HEK293T (cell line): ENCODE measurements at regions not wholly inside any gene's neighbourhood (a gene's known extent, or its start where the extent isn't known, plus 50 kb on each side); places are given as distances from the start of the nearest gene placed in this dataset.
"Not testable (repeated sequence)": the region's sequence is repeated elsewhere in the genome, so short reads cannot be mapped to it uniquely, and the experiment has no call there.

Experiments used
- CTCF ChIA-PET: fragments of 350-600 bp; formaldehyde crosslinking; extraction: SDS; loops from one replicate; lab custom pipeline; 2021; ENCODE audit warnings: antibody characterized with exemption, inconsistent platforms; lab: Yijun Ruan, JAX
- POLR2A ChIA-PET: fragments of 350-600 bp; formaldehyde crosslinking; extraction: SDS; loops from one replicate; lab custom pipeline; 2020; ENCODE audit warnings: antibody characterized with exemption, inconsistent platforms; lab: Yijun Ruan, JAX
- DNase-seq: peaks from one replicate; pipeline ENCODE4 v3.0.0; 2012; ENCODE audit warnings: mixed read lengths; ENCODE audit errors: extremely low spot score
- ARNT ChIP-seq: fragments of 450-650 bp; IDR thresholded peaks from 2 replicates; pipeline ENCODE4 v1.6.1; 2017; ENCODE audit warnings: mild to moderate bottlenecking
- BHLHE40 ChIP-seq: fragments of 450-650 bp; IDR thresholded peaks from 2 replicates; pipeline ENCODE4 v1.6.1; 2016; ENCODE audit warnings: mild to moderate bottlenecking, moderate library complexity, borderline replicate concordance
- CTBP1 ChIP-seq: fragments of 450-650 bp; IDR thresholded peaks from 2 replicates; pipeline ENCODE4 v1.6.1; 2016; ENCODE audit warnings: borderline replicate concordance
- ELF4 ChIP-seq: fragments of 450-650 bp; IDR thresholded peaks from 2 replicates; pipeline ENCODE4 v1.6.1; 2017; ENCODE audit warnings: antibody characterized with exemption
- FOXA1 ChIP-seq: fragments of 450-650 bp; IDR thresholded peaks from 2 replicates; pipeline ENCODE4 v1.6.1; 2016; ENCODE audit warnings: mild to moderate bottlenecking
- FOXK2 ChIP-seq: fragments of 450-650 bp; IDR thresholded peaks from 2 replicates; pipeline ENCODE4 v1.6.1; 2016; ENCODE audit warnings: mild to moderate bottlenecking
- FOXM1 ChIP-seq: fragments of 450-650 bp; IDR thresholded peaks from 2 replicates; pipeline ENCODE4 v1.6.1; 2017; ENCODE audit warnings: mild to moderate bottlenecking, borderline replicate concordance
- HDGF ChIP-seq: fragments of 450-650 bp; IDR thresholded peaks from 2 replicates; pipeline ENCODE4 v1.6.1; 2017; ENCODE audit warnings: antibody characterized with exemption, borderline replicate concordance
- L3MBTL2 ChIP-seq: fragments of 450-650 bp; conservative IDR thresholded peaks from 2 replicates; pipeline ENCODE4 v1.6.1; 2016; ENCODE audit warnings: mild to moderate bottlenecking
- LEF1 ChIP-seq: fragments of 450-650 bp; IDR thresholded peaks from 2 replicates; pipeline ENCODE4 v1.6.1; 2017; ENCODE audit warnings: mild to moderate bottlenecking, borderline replicate concordance
- NFRKB ChIP-seq: fragments of 450-650 bp; IDR thresholded peaks from 2 replicates; pipeline ENCODE4 v1.6.1; 2016; ENCODE audit warnings: mild to moderate bottlenecking, moderate library complexity
- SP1 ChIP-seq: fragments of 450-650 bp; IDR thresholded peaks from 2 replicates; pipeline ENCODE4 v1.6.1; 2017
- SUZ12 ChIP-seq: fragments of 450-650 bp; IDR thresholded peaks from 2 replicates; pipeline ENCODE4 v1.6.1; 2016; ENCODE audit warnings: mild to moderate bottlenecking
- TARDBP ChIP-seq: fragments of 450-650 bp; IDR thresholded peaks from 2 replicates; pipeline ENCODE4 v1.6.1; 2016
- ZNF384 ChIP-seq: fragments of 450-650 bp; IDR thresholded peaks from 2 replicates; pipeline ENCODE4 v1.6.1; 2016
- TF ChIP-seq, protein P1 (sequence below): fragments of 450-650 bp; IDR thresholded peaks from 2 replicates; pipeline ENCODE4 v1.6.1; 2016

DNA sequence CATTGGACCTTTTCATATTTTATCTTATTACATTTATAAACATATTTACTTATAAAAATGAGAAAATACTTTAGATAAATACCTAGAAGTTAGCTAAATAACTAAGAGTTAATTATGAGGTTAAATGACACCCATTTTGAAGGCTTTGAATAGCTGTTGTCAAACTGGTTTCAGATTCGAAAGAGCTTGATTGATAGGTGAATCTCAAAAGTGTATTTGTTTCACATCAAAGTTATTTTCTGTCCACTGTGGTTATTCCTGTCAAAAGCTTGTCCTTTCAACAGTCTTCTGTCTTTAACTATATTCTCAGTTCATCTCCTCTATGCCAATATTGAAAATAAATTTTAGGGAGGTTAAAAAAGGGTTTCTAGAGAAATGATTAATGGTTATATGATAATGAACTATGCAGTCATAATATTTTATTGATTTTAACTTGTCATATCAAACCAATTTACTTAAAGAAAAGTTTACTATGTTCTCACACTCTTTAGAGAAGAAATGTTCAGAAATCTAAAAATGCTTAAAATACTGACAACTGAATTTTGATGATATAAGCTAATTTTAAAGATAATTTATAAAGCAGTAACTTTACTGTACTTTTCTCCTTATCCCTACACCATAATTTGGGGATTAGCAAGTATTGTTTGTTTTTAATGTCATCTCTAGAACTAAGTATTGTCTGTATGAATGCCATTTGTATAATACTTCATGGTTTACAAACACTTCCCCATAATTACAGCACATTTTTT lies 72.0 kb upstream of the FOXP2 start:
- ChIA-PET CTCF (no interaction called here), POLR2A (no interaction called here)
- TF ChIP-seq LEF1, result no peak
- TF ChIP-seq ELF4, result no peak
- no peak for TF ChIP-seq HDGF
- no peak for TF ChIP-seq FOXA1
- TF ChIP-seq L3MBTL2, result no peak
- no peak for TF ChIP-seq SUZ12
- no peak for DNase-seq

- no peak for DNase-seq
- POLR2A ChIA-PET, result no interaction called here
- TF ChIP-seq TARDBP (no peak), BHLHE40 (no peak), HDGF (no peak), LEF1 (no peak), ELF4 (no peak)
- TF ChIP-seq, protein P1, sequence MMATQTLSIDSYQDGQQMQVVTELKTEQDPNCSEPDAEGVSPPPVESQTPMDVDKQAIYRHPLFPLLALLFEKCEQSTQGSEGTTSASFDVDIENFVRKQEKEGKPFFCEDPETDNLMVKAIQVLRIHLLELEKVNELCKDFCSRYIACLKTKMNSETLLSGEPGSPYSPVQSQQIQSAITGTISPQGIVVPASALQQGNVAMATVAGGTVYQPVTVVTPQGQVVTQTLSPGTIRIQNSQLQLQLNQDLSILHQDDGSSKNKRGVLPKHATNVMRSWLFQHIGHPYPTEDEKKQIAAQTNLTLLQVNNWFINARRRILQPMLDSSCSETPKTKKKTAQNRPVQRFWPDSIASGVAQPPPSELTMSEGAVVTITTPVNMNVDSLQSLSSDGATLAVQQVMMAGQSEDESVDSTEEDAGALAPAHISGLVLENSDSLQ, result no peak
Observed at GRCh38 chr7:114341648-114342047, 73.0 kb upstream of the FOXP2 start.

DNA sequence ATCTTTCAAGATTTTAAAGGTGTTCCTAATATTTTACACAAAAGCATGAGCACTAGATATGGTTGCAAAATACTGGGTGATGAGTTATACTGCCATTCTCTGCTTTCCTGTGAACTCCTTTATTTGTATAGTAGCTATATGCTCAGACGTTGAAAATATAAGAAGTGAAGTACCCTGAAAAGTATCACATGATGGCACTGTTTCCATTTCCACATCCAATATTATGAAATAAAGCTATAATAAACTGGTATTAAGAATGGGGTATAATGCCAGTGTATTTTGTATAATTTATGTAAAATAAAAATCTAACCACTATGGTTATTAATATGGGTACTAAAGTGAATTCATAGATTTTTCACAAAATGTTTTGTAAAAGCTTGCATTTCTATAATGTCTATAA lies 79.6 kb upstream of the FOXP2 start:
- POLR2A ChIA-PET, result no interaction called here
- no peak for DNase-seq
- CTCF ChIA-PET, result interaction anchor here (0.8 kb wide), 1 partner anchor 734 kb away, joined by 8 read pairs; no protein-coding TSS in a partner anchor
- TF ChIP-seq FOXK2, result no peak
- TF ChIP-seq TARDBP, result no peak
- TF ChIP-seq BHLHE40, result no peak
- no peak for TF ChIP-seq NFRKB

More at GRCh38 chr7:114341648-114342047, 73.0 kb upstream of the FOXP2 start:
- CTCF ChIA-PET, result no interaction called here

DNA sequence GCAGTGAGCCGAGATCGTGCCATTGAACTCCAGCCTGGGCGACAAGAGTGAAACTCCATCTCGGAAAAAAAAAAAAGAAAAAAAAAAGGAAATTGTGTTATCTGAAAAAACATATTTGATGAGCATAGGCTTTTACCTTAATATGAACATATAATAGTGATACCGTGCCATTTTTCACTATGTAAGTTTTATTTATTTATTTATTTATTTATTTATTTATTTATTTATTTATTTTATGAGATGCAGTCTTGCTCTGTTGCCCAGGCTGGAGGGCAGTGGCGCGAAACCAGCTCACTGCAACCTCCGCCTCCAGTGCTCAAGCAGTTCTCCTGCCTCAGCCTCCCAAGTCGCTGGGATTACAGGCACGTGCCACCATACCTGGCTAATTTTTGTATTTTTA lies 85.2 kb upstream of the FOXP2 start:
- POLR2A ChIA-PET, CTCF ChIA-PET, DNase-seq: not testable (repeated sequence)

DNA sequence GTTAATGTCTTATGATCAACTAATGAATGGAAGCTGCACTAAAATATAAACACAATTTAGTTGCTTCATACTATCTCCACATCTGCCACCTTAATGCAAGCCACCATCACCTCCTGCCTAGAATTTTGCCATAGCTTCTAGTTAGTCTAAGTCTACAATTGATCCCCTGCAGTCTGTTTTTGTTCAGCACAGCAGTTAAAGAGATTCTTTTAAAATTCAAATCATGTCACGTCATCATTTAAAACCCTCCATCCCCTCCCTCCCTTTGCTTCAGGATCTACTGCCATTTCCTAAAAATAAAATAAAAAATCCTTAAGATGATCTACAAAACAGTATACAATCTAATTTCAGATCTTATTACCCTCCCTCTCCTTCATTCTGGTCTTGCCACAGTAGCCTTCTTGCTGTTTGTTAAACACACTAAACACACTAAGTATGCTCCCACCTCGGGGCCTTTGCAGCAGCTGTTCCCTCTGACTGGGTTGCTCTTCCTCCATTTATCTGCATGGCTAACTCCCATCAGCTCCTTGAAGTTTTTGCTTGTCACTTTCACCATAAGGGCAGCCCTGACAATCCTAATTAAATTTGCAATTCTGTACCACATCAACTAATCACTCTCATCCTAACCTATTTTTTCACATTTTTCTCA lies 97.0 kb upstream of the FOXP2 start:
- DNase-seq, result no peak
- CTCF ChIA-PET, result no interaction called here
- POLR2A ChIA-PET, result no interaction called here
- TF ChIP-seq ELF4 (no peak), ZNF384 (no peak), ARNT (no peak), LEF1 (no peak), SP1 (no peak), HDGF (no peak), FOXK2 (no peak)

DNA sequence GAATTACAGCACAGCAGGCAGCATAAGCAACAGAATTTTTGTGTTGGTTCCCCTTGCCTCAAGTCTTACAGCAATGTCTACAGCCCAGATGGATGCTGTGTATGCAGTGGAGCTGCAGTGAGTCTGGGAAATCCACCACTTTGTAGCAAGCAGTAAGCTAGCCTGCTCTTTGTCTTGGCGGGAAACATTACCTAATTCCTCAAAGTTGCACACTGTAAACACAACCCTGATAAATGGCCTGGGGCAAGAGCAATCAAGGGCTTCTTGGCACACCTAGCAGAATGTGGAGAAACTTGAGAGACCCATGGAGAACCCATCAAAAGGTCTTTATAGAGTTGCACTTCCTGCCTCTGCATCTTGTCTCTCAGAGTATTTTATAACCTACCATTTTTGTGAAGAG lies 102.0 kb upstream of the FOXP2 start:
- TF ChIP-seq L3MBTL2, result no peak
- CTCF ChIA-PET, result no interaction called here
- no peak for DNase-seq
- POLR2A ChIA-PET, result no interaction called here

- DNase-seq, result no peak
- ChIA-PET POLR2A (no interaction called here), CTCF (interaction anchor here (0.6 kb wide), 1 partner anchor 8 kb away, joined by 3 read pairs; no protein-coding TSS in a partner anchor)
- no peak for TF ChIP-seq SP1
- no peak for TF ChIP-seq TARDBP
- TF ChIP-seq NFRKB, result no peak
- TF ChIP-seq, protein P1, result no peak
- TF ChIP-seq ZNF384, result no peak
- no peak for TF ChIP-seq ARNT
Observed at GRCh38 chr7:114310345-114311110, 104.1 kb upstream of the FOXP2 start.

GRCh38 chr7:114309729-114310128 lies 104.9 kb upstream of the FOXP2 start:
- POLR2A ChIA-PET, result no interaction called here
- CTCF ChIA-PET, result no interaction called here
- DNase-seq, result no peak
- TF ChIP-seq ELF4 (no peak), L3MBTL2 (no peak), LEF1 (no peak), CTBP1 (no peak), NFRKB (no peak), ZNF384 (no peak), FOXK2 (no peak), SUZ12 (no peak), FOXM1 (no peak), SP1 (no peak), FOXA1 (no peak), BHLHE40 (no peak), ARNT (no peak), HDGF (no peak), TARDBP (no peak)
- TF ChIP-seq, protein P1, result no peak
